NCI-H524 (cell line): ENCODE measurements at regions not wholly inside any gene's neighbourhood (a gene's known extent, or its start where the extent isn't known, plus 50 kb on each side); places are given as distances from the start of the nearest gene placed in this dataset.
"Not testable (repeated sequence)": the region's sequence is repeated elsewhere in the genome, so short reads cannot be mapped to it uniquely, and the experiment has no call there.

ENCODE experiments used
- DNase-seq, 2 experiments: peaks; one replicate each; lab custom pipeline; 2025; lab: John Stamatoyannopoulos, UW

- DNase-seq = not testable (repeated sequence)
Observed at GRCh38 chr13:31607531-31607930, 131.8 kb upstream of the RXFP2 start.

DNA sequence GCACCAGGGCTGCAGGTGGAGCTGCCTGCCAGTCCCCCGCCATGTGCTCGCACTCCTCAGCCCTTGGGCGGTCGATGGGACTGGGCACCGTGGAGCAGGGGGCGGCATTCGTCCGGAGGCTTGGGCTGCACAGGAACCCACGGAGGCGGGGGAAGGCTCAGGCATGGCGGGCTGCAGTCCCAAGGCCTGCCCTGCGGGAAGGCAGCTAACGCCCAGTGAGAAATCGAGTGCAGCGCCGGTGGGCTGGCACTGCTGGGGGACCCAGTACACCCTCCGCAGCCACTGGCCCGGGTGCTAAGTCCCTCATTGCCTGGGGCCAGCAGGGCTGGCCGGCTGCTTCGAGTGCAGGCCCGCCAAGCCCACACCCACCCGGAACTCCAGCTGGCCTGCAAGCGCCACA is 130.5 kb upstream of the RXFP2 start:
- DNase-seq = not testable (repeated sequence)

DNA sequence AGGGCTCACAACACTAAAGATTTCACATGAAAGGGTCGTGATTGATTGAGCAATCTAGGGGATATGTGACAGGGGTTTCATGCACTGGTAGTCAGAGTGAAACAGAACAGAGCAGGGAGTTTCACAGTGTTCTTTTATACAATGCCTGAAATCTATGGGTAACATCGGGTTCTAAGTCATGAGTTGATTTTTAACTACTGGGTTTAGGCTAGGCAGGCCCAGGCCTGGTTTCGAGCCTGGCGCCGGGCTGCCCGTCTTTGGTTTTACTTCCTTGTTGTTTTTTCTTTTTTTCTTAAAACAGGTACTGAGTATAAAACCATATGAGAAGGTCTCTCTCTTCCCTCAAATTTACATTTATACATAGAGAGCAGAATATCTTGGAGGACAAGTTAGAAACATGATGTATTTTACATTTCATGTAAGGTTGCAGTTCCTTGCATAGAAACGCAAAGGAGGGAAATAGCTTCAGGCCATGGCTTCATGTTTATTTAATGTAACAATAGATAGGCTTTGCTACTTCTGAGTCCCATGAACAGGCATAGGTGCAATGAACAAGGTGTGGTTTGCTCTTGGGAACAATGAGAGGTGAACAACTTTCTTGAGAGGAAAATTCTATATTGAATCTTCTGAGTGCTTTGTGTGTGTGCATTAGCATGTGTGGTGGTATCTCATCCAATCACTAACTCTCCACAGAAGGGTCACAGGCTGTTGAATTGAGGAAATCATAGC is 128.9 kb upstream of the RXFP2 start:
- DNase-seq = no peak

DNA sequence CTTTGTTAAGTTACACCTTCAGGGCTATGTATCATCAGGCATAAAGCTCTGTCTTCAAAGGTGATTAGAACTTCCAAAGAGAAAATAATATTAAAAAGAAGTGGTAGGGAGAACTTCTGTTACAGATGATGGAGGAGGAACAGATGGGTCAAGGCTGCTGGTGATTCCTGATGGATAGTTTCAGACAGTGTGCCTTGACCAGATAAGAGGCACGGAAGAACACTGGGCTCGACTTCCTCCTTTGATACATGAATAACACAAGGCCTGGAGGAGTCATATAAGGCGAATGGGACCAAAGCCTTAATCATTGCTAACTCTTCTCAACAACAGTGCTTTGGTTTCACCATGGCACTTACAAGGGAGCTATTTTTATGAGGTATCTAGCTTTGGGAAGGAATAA is 128.1 kb upstream of the RXFP2 start:
- DNase-seq = no peak

DNA sequence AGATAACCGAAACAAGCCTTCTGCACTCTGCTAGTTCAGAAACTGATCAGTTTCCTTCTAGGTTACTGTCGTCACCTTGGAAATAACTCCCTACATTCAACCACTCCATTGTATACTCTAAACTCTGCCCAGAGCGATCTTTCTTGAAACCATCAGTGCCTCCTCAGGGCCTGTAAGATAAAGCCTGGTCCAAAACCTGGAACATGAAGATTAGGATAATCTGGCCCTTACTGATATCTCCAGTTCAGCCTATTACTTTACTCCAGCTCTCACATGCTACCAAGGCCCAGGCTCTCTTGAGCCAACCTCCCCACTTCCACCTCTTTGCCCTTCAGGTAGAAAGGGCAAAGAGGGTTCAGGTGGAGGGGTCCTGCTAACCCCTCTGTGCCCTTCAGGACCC is 125.3 kb upstream of the RXFP2 start:
- no peak for DNase-seq

DNA sequence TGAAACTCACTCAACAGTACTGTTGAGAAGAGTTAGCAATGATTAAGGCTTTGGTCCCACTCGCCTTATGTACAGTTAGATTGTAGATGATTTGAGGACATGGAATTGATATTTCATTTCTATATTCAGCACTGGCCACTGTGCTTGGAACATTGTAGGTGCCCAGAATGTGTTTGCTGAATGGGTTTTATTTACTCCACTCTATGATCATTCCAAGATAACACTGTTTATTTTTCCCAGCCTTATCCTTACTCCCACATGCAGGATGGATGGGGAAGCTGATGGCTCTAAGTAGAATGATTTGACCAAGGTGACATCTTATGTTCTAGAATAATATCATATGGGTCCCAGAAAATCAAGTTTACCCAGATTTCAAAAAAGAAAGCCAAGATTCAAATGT is 124.6 kb upstream of the RXFP2 start:
- no peak for DNase-seq

DNA sequence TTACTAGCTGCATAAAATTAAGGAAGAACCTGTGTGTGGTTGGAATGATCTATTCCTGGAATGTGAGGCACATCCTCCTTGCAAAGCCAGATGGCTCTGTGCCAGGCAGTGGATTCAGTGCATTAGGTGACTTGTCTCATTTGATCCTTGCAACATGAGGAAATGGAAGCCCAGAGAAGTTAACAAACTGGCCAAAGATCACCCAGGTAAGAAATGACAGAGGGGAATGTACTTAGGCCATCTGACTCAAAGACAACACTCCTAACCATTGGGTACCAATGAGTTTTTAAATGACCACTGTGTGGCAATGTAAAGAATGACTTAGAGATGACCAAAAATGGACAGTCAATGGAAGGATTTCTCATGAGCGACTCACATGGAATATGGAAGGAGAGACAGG is 114.2 kb upstream of the RXFP2 start:
- no peak for DNase-seq

DNA sequence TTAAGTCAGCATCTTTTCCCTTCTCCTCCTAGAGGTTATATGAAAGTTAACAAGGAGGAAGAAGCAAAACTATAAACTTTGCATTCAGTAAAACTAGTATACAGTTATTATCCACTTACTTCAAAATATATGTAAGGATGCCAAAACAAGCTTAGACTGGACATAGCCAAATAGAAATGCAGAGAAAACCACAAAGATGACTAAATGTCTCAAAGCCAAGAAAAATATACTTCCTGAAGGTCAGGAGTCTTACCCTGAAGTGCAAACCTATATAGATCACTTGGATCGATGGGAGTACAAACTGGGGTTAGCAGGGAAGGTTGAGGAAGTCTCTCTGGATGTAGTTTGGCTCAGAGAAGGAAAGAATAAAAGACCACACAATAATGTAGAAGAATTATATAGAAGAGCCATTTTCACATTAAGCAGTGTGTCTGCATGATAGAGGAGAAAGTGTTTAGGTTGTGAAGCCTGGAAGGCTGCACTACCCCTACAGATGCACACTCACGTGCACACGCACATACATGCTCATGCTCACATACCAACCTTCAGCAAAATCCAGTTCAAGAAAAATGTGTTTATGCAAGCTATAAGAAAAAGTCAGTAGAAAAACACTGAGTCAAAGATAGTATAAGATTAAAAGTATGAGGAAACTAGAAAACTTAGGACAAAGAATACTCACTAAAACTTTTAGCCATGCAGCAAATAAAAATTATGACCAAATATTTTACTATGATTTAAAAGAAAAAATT is 112.1 kb upstream of the RXFP2 start:
- no peak for DNase-seq

DNA sequence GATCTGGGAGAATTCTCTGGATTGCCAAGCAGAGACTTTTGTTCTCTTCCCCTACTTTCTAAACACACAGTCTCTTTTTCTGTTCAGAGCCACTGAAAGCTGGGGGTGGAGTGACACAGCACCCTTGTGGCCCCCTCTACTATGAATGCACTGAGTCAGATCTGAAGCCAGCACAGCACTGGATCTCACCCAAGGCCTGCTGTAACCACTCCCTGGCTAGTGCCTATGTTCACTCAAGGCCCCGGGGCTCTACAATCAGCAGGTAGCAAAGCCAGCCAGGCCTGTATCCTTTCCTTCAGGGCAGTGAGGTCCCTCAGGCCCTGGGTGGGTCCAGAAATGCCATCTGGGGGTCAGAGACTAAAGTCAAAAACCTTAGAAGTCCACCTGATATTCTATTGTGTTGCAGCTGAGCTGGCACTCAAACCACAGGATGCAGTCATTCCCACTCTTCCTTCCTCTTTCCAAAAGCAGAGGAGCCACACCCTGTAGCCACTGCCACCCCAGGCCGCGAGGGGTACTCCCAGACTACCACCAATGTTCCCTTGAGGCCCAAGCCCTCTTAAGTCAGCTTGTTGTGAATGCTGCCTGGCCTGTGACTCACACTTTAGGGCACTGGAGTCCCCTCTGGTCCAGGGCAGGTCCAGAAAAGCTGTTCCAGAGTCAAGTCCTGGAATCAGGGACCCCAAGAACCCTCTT is 110.1 kb upstream of the RXFP2 start:
- no peak for DNase-seq

GRCh38 chr13:31631071-31631470 is 108.3 kb upstream of the RXFP2 start:
- no peak for DNase-seq

- DNase-seq = no peak
Observed at GRCh38 chr13:31631746-31632145, 107.6 kb upstream of the RXFP2 start.

- DNase-seq = no peak
Observed at GRCh38 chr13:31638577-31638976, 100.7 kb upstream of the RXFP2 start.

- no peak for DNase-seq
Observed at GRCh38 chr13:31639443-31640163, 99.7 kb upstream of the RXFP2 start.

- DNase-seq = peak; percentile 74 to 92
Observed at GRCh38 chr13:31649766-31650165, 89.6 kb upstream of the RXFP2 start.

GRCh38 chr13:31653730-31654129 is 85.6 kb upstream of the RXFP2 start:
- no peak for DNase-seq

- DNase-seq = no peak
Observed at GRCh38 chr13:31663880-31664585, 75.3 kb upstream of the RXFP2 start.

GRCh38 chr13:31670831-31671617 is 68.3 kb upstream of the RXFP2 start:
- peak in 1 of 2 experiments; percentile 23 for DNase-seq

DNA sequence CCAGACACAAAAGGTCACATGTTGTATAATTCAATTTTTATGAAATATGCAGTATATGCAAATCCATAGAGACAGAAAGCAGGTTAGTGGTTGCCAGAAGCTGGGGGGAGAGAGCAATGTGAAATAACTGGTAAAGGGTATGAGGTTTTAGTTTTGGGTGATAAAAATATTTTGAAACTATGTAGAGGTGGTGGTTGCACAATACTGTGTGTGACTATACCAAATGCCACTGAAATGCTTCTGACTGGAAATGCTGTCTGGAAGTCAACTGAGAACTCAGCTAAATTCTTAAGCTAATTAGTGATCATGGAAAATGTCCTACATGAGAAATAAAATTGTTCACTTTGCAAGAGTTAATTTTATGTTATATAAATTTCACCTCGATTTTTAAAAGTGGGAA is 65.3 kb upstream of the RXFP2 start:
- DNase-seq = no peak

DNA sequence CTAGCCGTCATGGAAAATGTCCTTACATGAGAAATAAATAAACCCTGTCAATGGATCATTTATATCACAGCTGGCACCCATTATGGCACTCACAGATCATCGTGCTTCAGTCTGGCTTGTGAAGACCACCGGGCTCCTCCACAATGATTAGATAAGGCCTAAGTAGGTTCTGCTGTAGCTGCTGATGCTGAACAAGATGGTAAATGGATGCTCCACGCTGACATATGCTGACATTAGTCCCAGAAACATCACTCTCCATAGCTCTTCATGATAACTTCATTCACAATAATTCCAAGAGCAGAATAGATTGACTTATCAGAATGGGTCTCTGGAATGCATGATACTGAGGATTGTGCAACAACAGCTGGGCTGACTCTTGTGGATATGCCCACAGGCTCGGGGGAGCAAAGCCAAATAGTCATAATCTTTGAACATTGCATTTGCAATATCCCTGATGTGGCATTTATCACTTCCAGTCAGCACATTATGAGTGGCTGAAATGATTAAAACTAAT is 63.8 kb upstream of the RXFP2 start:
- no peak for DNase-seq

DNA sequence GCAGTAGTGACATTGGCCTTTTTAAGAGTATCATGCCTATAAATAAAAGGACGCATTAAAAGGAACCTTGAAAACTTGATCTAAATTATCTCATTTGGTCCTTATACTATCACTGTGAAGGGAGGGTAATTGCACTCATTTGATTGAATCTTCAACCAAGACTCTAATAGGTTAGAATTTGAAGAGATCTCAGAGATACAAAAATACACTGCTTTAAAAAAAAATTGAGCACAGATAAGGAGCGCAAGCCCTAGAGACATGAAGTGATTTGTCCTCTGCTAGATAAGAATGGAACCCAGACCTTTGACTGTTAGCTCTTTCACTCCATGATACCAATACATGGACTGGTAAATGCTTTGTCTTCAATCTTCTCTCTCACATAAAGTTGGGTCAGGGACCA is 58.2 kb upstream of the RXFP2 start:
- no peak for DNase-seq

GRCh38 chr13:31684466-31684865 is 54.9 kb upstream of the RXFP2 start:
- DNase-seq = no peak
